ENCODE measurements at regions not wholly inside any gene's neighbourhood (a gene's known extent, or its start where the extent isn't known, plus 50 kb on each side); places are given as distances from the start of the nearest gene placed in this dataset.

DNA sequence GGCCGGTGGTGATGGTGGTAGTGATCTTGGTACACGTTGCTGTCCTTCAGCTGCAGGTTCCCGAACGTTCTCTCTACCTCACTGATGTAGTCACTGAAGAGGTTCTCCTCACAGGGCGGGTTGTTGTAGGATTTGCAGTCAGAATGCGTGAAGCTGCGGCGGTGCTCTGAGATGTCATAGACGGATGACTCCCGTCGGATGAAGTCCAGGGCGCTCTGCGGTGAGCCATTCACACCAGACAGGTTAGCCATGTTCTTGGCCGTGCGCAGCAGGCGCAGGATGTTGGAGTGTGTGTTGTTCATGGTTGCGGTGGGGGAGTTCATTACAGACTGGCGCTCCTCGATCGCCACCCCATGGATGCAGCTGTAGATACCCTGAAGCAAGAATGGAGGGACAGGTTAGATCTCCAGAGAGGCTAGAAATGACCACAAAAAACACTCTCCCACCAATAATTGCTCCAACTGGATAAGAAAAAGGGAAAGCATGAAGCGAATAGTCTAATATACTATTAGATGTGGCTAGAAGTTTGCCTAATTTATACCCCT lies 367.8 kb downstream of the EMP1 start:
- no peaks in the 10 kb centered on the region for H3F3A ChIP-seq (ENCODE audit: insufficient read depth, low read length)
- no peak overlapping the region for H2AFZ ChIP-seq (ENCODE audit: low read length)
- no peaks in the 10 kb centered on the region for H3K4me1 ChIP-seq (ENCODE audit: low read length)
- H3K79me2 ChIP-seq (ENCODE audit: low read length), result no peaks in the 10 kb centered on the region
- H3K4me3 ChIP-seq (ENCODE audit: low read length), result no peak overlapping the region
- no peak for DNase-seq
- TF ChIP-seq, protein P1, sequence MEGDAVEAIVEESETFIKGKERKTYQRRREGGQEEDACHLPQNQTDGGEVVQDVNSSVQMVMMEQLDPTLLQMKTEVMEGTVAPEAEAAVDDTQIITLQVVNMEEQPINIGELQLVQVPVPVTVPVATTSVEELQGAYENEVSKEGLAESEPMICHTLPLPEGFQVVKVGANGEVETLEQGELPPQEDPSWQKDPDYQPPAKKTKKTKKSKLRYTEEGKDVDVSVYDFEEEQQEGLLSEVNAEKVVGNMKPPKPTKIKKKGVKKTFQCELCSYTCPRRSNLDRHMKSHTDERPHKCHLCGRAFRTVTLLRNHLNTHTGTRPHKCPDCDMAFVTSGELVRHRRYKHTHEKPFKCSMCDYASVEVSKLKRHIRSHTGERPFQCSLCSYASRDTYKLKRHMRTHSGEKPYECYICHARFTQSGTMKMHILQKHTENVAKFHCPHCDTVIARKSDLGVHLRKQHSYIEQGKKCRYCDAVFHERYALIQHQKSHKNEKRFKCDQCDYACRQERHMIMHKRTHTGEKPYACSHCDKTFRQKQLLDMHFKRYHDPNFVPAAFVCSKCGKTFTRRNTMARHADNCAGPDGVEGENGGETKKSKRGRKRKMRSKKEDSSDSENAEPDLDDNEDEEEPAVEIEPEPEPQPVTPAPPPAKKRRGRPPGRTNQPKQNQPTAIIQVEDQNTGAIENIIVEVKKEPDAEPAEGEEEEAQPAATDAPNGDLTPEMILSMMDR (IDR thresholded peaks at IDR 0.05; ENCODE audit: low read length), result no peak
- TF ChIP-seq EZH2phosphoT487 (IDR thresholded peaks at IDR 0.05; ENCODE audit: low read length) (no peak), EZH2 (optimal IDR thresholded peaks at IDR 0.05; ENCODE audit: low read depth, low read length) (no peak)
- H4K20me1 ChIP-seq (ENCODE audit: insufficient read depth, low read length), result no peaks in the 10 kb centered on the region
- H3K27me3 ChIP-seq (replicated peaks; ENCODE audit: insufficient read depth, low read length), result no peaks in the 10 kb centered on the region
- no peaks in the 10 kb centered on the region for H3K9me3 ChIP-seq (replicated peaks; ENCODE audit: insufficient read depth, low read length)
- H3K36me3 ChIP-seq (replicated peaks; ENCODE audit: insufficient read depth, low read length), result no peaks in the 10 kb centered on the region
- H3K4me2 ChIP-seq (ENCODE audit: low read depth, low read length), result no peak overlapping the region
- no peak overlapping the region for H3K27ac ChIP-seq (ENCODE audit: low read length)
- H3K9ac ChIP-seq (ENCODE audit: low read length), result no peak overlapping the region
- H3K9me2 ChIP-seq (replicated peaks; ENCODE audit: insufficient read depth, low read length), result no peaks in the 10 kb centered on the region

DNA sequence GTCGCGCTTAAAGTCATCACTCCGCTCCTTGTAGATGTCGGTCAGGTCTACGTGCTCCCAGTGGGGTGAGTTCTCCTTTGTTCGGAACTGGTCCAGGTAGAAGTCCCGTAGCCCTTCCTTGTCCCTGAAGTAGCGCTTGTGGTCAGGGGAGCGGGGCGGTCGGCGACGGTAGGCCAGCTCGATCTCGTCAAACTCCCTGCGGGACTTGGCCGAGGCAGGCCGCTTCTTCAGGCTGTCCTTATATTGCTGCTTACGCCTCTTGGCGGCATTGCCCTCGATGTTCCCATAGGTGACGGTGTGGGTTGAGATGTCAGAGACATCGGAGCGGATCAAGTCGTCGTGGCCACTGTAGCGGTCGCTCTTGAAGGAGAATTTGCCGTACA lies 367.2 kb downstream of the EMP1 start:
- no peaks in the 10 kb centered on the region for H3K9me3 ChIP-seq (replicated peaks; ENCODE audit: insufficient read depth, low read length)
- H3K9me2 ChIP-seq (replicated peaks; ENCODE audit: insufficient read depth, low read length), result no peaks in the 10 kb centered on the region
- no peak overlapping the region for H3K4me3 ChIP-seq (ENCODE audit: low read length)
- no peaks in the 10 kb centered on the region for H3K4me1 ChIP-seq (ENCODE audit: low read length)
- no peak overlapping the region for H3K27ac ChIP-seq (ENCODE audit: low read length)
- H4K20me1 ChIP-seq (ENCODE audit: insufficient read depth, low read length), result no peaks in the 10 kb centered on the region
- H3K9ac ChIP-seq (ENCODE audit: low read length), result no peak overlapping the region
- DNase-seq, result no peak
- no peak overlapping the region for H3K4me2 ChIP-seq (ENCODE audit: low read depth, low read length)
- H3K27me3 ChIP-seq (replicated peaks; ENCODE audit: insufficient read depth, low read length), result no peaks in the 10 kb centered on the region
- H3K36me3 ChIP-seq (replicated peaks; ENCODE audit: insufficient read depth, low read length), result no peaks in the 10 kb centered on the region
- no peaks in the 10 kb centered on the region for H3K79me2 ChIP-seq (ENCODE audit: low read length)
- H3F3A ChIP-seq (ENCODE audit: insufficient read depth, low read length), result no peaks in the 10 kb centered on the region
- TF ChIP-seq, protein P1 (IDR thresholded peaks at IDR 0.05; ENCODE audit: low read length), result no peak
- TF ChIP-seq EZH2phosphoT487 (IDR thresholded peaks at IDR 0.05; ENCODE audit: low read length), result no peak
- no peak for TF ChIP-seq EZH2 (optimal IDR thresholded peaks at IDR 0.05; ENCODE audit: low read depth, low read length)
- H2AFZ ChIP-seq (ENCODE audit: low read length), result no peak overlapping the region

DNA sequence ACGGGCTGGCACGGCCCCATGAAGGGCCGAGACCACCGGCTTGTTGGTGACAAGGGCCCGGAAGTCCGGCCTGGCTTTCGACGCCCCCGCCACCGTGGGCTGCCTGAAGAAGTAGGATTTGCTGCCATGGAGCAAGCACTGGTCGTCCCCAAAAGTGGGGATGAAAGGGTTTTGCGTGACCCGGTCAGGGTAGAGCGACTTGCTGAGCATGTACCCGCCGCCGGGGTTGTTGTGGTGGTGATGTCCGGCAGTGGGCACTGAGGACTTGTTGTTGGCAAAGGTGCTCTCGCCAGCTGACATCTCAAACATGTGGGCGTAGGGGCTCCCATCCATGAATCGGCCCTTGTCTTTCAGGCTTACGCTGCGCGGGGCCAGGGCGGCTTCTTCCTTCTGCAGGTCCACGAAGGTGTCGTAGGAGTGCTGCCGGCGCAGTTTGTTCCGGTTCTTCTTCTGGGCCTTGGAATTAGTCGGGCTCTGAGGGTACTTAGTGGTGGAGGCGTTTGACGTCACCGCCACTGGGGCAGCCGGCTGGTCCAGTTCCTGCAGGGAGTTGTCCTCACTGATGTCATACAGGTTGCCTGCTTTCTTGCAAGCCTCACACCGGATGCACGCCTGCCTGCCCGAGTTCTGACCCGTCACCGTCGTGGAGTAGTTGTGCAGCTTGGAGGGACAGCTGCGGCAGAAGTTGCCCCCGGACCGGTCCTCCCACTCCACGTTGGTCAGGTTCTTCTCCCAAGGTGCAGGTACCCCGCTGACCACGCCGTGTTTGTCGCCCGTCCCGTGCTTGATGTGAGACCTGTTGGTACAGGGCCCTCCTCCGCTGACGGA lies 366.6 kb downstream of the EMP1 start:
- Histone ChIP-seq H4K20me1 (ENCODE audit: insufficient read depth, low read length) (no peaks in the 10 kb centered on the region), H3K4me3 (ENCODE audit: low read length) (no peak overlapping the region), H3K4me2 (ENCODE audit: low read depth, low read length) (no peak overlapping the region), H3K9me2 (replicated peaks; ENCODE audit: insufficient read depth, low read length) (no peaks in the 10 kb centered on the region), H3K79me2 (ENCODE audit: low read length) (no peaks in the 10 kb centered on the region), H3K4me1 (ENCODE audit: low read length) (no peaks in the 10 kb centered on the region), H2AFZ (ENCODE audit: low read length) (no peak overlapping the region), H3K9me3 (replicated peaks; ENCODE audit: insufficient read depth, low read length) (no peaks in the 10 kb centered on the region), H3K27ac (ENCODE audit: low read length) (no peak overlapping the region), H3K9ac (ENCODE audit: low read length) (no peak overlapping the region), H3F3A (ENCODE audit: insufficient read depth, low read length) (no peaks in the 10 kb centered on the region), H3K27me3 (replicated peaks; ENCODE audit: insufficient read depth, low read length) (no peaks in the 10 kb centered on the region), H3K36me3 (replicated peaks; ENCODE audit: insufficient read depth, low read length) (no peaks in the 10 kb centered on the region)
- TF ChIP-seq EZH2 (optimal IDR thresholded peaks at IDR 0.05; ENCODE audit: low read depth, low read length) (no peak), EZH2phosphoT487 (IDR thresholded peaks at IDR 0.05; ENCODE audit: low read length) (no peak)
- TF ChIP-seq, protein P1 (IDR thresholded peaks at IDR 0.05; ENCODE audit: low read length), result no peak
- no peak for DNase-seq

Data from MM.1S (cell line).